HCT116 (cell line): ENCODE measurements at regions not wholly inside any gene's neighbourhood (a gene's known extent, or its start where the extent isn't known, plus 50 kb on each side); places are given as distances from the start of the nearest gene placed in this dataset.

Experiments used
- ATAC-seq: fragments of 200-7000 bp; cut with Tn5 transposase; 2 replicates; pipeline ENCODE4 v1.9.1; 2020; ENCODE audit warnings: mild to moderate bottlenecking, moderate library complexity
- BruUV-seq: library from RNA; stranded (reverse); fragments of 400-500 nt; replicated peaks from 2 replicates; lab custom pipeline; 2021; lab: Mats Ljungman, UMichigan
- CTCF ChIA-PET: fragments of 300-600 bp; sonication (Branson Sonifier 250); formaldehyde crosslinking; loops from one replicate; lab custom pipeline; 2021; ENCODE audit warnings: antibody characterized with exemption; lab: Charles Lee
- POLR2A ChIA-PET: fragments of 300-600, 350-600 bp; sonication (Branson Sonifier 250); formaldehyde crosslinking; loops from one replicate; lab custom pipeline; 2021; ENCODE audit warnings: antibody characterized with exemption; lab: Charles Lee
- RAD21 ChIA-PET, 2 experiments: fragments of 300-600 bp; sonication (Branson Sonifier 250); formaldehyde crosslinking; loops; one replicate each; lab custom pipeline; 2023; ENCODE audit warnings: low total read pairs in 2 of 2; ENCODE audit not compliant: uncharacterized antibody in 2 of 2, unreplicated experiment in 2 of 2, low non-redundant PET in 1 of 2; lab: Charles Lee
- DNase-seq: peaks from one replicate; pipeline ENCODE4 v3.0.0-alpha.2; 2010; ENCODE audit warnings: low read depth, low spot score
- H2AFZ ChIP-seq: fragments of 200-600 bp; shearing (Covaris generic), sonication (generic); 2 replicates; pipeline ENCODE4 v1.6.1; 2017; ENCODE audit warnings: low read depth, mixed run types, mixed read lengths, antibody characterized with exemption, low read length; ENCODE audit not compliant: poor library complexity, severe bottlenecking
- H3K27ac ChIP-seq: 2 replicates; pipeline ENCODE4 v1.5.1; 2012; ENCODE audit warnings: low read depth, low read length
- H3K27me3 ChIP-seq: fragments of 200-600 bp; sonication (generic); 2 replicates; pipeline ENCODE4 v1.6.1; 2016; ENCODE audit warnings: mixed run types, low read length, mixed read lengths; ENCODE audit not compliant: insufficient read depth
- H3K36me3 ChIP-seq, 2 experiments: fragments of 200-500 bp in 1 of 2; fragments of 200-600 bp in 1 of 2; sonication (Bioruptor generic) in 1 of 2; sonication (generic) in 1 of 2; 2 replicates each; pipeline versions ENCODE4 v1.5.1 to v1.6.1; 2014 to 2016; ENCODE audit warnings: low read length in 2 of 2, inconsistent platforms in 1 of 2, mixed read lengths in 1 of 2, mixed run types in 1 of 2; ENCODE audit not compliant: insufficient read depth in 2 of 2, control insufficient read depth in 1 of 2
- H3K4me1 ChIP-seq, 2 experiments: fragments of 200-600 bp in 1 of 2; sonication (generic) in 1 of 2; 2 replicates each; pipeline versions ENCODE4 v1.5.1 to v1.6.1; 2012 to 2017; ENCODE audit warnings: low read length in 2 of 2, inconsistent platforms in 1 of 2, mild to moderate bottlenecking in 1 of 2, mixed read lengths in 1 of 2, mixed run types in 1 of 2, moderate library complexity in 1 of 2; ENCODE audit not compliant: insufficient read depth in 2 of 2, control insufficient read depth in 1 of 2
- H3K4me2 ChIP-seq: fragments of 200-600 bp; sonication (generic); 2 replicates; pipeline ENCODE4 v1.6.1; 2017; ENCODE audit warnings: mixed run types, low read length, mixed read lengths
- H3K4me3 ChIP-seq, 2 experiments: fragments of 200-600 bp in 1 of 2; sonication (generic) in 1 of 2; replicated peaks in 1 of 2; 2 replicates each; pipeline ENCODE4 v1.5.1; 2011 to 2016; ENCODE audit warnings: low read length in 2 of 2, control low read depth in 1 of 2, low read depth in 1 of 2, mild to moderate bottlenecking in 1 of 2, mixed read lengths in 1 of 2, mixed run types in 1 of 2
- H3K79me2 ChIP-seq: fragments of 200-600 bp; sonication (generic); 2 replicates; pipeline ENCODE4 v1.6.1; 2017; ENCODE audit warnings: mild to moderate bottlenecking, mixed run types, low read length, moderate library complexity, mixed read lengths; ENCODE audit not compliant: insufficient read depth
- H3K9ac ChIP-seq: fragments of 200-600 bp; sonication (generic); 2 replicates; pipeline ENCODE4 v1.6.1; 2016; ENCODE audit warnings: low read length, mixed read lengths
- H3K9me2 ChIP-seq: fragments of 200-600 bp; sonication (generic), shearing (Covaris generic); 2 replicates; pipeline ENCODE4 v1.6.1; 2017; ENCODE audit warnings: mixed run types, mild to moderate bottlenecking, moderate library complexity; ENCODE audit not compliant: insufficient read depth
- H3K9me3 ChIP-seq, 2 experiments: fragments of 200-500 bp in 1 of 2; fragments of 200-600 bp in 1 of 2; sonication (Bioruptor generic) in 1 of 2; sonication (generic) in 1 of 2; 2 replicates each; pipeline ENCODE4 v1.6.1; 2014 to 2017; ENCODE audit warnings: low read length in 2 of 2, mixed read lengths in 2 of 2, inconsistent platforms in 1 of 2, low read depth in 1 of 2, mild to moderate bottlenecking in 1 of 2, mixed run types in 1 of 2, moderate library complexity in 1 of 2; ENCODE audit not compliant: control insufficient read depth in 1 of 2, insufficient read depth in 1 of 2
- H4K20me1 ChIP-seq: fragments of 200-600 bp; sonication (generic), shearing (Covaris generic); 2 replicates; pipeline ENCODE4 v1.6.1; 2017; ENCODE audit warnings: mixed run types, mild to moderate bottlenecking, moderate library complexity; ENCODE audit not compliant: insufficient read depth
- CBX3 ChIP-seq: IDR thresholded peaks from 2 replicates; pipeline ENCODE4 v1.6.1; 2012; ENCODE audit warnings: low read depth
- EGR1 ChIP-seq: IDR thresholded peaks from 2 replicates; pipeline ENCODE4 v1.6.1; 2012; ENCODE audit warnings: low read depth
- ELF1 ChIP-seq: IDR thresholded peaks from 2 replicates; pipeline ENCODE4 v1.6.1; 2012; ENCODE audit warnings: low read depth, borderline replicate concordance
- EZH2 ChIP-seq: fragments of 200-600 bp; sonication (generic); IDR thresholded peaks from 2 replicates; pipeline ENCODE4 v1.6.1; 2017; ENCODE audit warnings: antibody characterized with exemption, mixed run types
- EZH2phosphoT487 ChIP-seq: fragments of 200-600 bp; IDR thresholded peaks from 2 replicates; pipeline ENCODE4 v1.6.1; 2018; ENCODE audit warnings: antibody characterized with exemption, borderline replicate concordance
- POLR2A ChIP-seq: IDR thresholded peaks from 2 replicates; pipeline ENCODE4 v1.7.0; 2011; ENCODE audit warnings: borderline replicate concordance; ENCODE audit not compliant: insufficient read depth, insufficient read length; ENCODE audit errors: extremely low read depth
- RAD21 ChIP-seq: IDR thresholded peaks from 2 replicates; pipeline ENCODE4 v1.6.1; 2012; ENCODE audit warnings: low read depth, mild to moderate bottlenecking
- SIN3A ChIP-seq: IDR thresholded peaks from 2 replicates; pipeline ENCODE4 v1.6.1; 2012; ENCODE audit warnings: low read depth
- SRF ChIP-seq: IDR thresholded peaks from 2 replicates; pipeline ENCODE4 v1.6.1; 2012; ENCODE audit warnings: low read depth
- ZNF274 ChIP-seq: fragments of 200-500 bp; sonication (Bioruptor generic); IDR thresholded peaks from 2 replicates; pipeline ENCODE4 v1.6.1; 2014; ENCODE audit warnings: mild to moderate bottlenecking, low read depth, low read length, inconsistent platforms
- intact Hi-C: fragments of 100-400 bp; cut with micrococcal nuclease; formaldehyde crosslinking; loops from 2 replicates; pipeline ENCODE4 v1.10.0; 2022
- TF ChIP-seq, protein P1 (sequence below): IDR thresholded peaks from 2 replicates; pipeline ENCODE4 v1.6.1; 2012; ENCODE audit warnings: low read depth
- TF ChIP-seq, protein P2 (sequence below): IDR thresholded peaks from 2 replicates; pipeline ENCODE4 v1.6.1; 2012
- TF ChIP-seq, protein P3 (sequence below): IDR thresholded peaks from 2 replicates; pipeline ENCODE4 v1.6.1; 2012
- TF ChIP-seq, protein P4 (sequence below): IDR thresholded peaks from 2 replicates; pipeline ENCODE4 v1.6.1; 2011; ENCODE audit warnings: mild to moderate bottlenecking, low read length, moderate library complexity; ENCODE audit not compliant: insufficient replicate concordance; ENCODE audit errors: extremely low read depth

DNA sequence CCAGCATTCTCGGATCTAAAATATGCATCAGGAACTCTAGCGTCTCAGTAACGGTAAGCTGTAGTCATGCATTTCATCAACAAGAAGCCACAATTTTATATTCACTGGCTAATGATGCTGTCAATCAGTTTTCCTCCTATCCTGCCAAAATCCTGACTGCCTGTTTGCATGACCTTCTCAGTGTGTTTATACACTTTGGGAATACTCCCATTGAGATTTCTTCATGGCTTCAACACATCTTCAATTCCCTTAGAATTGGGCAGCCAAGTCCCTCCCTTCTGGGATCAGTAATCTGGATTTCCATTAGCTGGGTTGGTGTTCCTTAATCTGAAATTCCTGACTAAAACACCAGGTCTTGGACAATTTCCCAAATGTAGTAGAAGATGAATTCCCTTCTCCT lies 348.9 kb upstream of the DYNLRB2 start:
- Histone ChIP-seq H3K4me3 (no peak overlapping the region), H3K9me3 (peaks cover 26 to 53% of the 10 kb centered on the region in 2 experiments; a peak in 3 of 4 replicates), H3K4me2 (no peak overlapping the region), H3K4me1 (no peaks in the 10 kb centered on the region), H3K9ac (no peak overlapping the region), H3K36me3 (no peaks in the 10 kb centered on the region), H3K79me2 (no peaks in the 10 kb centered on the region), H2AFZ (no peak overlapping the region), H3K27me3 (no peaks in the 10 kb centered on the region), H3K27ac (no peak overlapping the region), H4K20me1 (no peaks in the 10 kb centered on the region), H3K9me2 (no peaks in the 10 kb centered on the region)
- BruUV-seq, result no TSS peak
- intact Hi-C loops, result no loop called here
- ATAC-seq, result no peak
- CTCF ChIA-PET, result no interaction called here
- no peak for DNase-seq
- TF ChIP-seq, protein P1, sequence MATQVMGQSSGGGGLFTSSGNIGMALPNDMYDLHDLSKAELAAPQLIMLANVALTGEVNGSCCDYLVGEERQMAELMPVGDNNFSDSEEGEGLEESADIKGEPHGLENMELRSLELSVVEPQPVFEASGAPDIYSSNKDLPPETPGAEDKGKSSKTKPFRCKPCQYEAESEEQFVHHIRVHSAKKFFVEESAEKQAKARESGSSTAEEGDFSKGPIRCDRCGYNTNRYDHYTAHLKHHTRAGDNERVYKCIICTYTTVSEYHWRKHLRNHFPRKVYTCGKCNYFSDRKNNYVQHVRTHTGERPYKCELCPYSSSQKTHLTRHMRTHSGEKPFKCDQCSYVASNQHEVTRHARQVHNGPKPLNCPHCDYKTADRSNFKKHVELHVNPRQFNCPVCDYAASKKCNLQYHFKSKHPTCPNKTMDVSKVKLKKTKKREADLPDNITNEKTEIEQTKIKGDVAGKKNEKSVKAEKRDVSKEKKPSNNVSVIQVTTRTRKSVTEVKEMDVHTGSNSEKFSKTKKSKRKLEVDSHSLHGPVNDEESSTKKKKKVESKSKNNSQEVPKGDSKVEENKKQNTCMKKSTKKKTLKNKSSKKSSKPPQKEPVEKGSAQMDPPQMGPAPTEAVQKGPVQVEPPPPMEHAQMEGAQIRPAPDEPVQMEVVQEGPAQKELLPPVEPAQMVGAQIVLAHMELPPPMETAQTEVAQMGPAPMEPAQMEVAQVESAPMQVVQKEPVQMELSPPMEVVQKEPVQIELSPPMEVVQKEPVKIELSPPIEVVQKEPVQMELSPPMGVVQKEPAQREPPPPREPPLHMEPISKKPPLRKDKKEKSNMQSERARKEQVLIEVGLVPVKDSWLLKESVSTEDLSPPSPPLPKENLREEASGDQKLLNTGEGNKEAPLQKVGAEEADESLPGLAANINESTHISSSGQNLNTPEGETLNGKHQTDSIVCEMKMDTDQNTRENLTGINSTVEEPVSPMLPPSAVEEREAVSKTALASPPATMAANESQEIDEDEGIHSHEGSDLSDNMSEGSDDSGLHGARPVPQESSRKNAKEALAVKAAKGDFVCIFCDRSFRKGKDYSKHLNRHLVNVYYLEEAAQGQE, result no peak
- no peak for TF ChIP-seq ELF1
- no peak for TF ChIP-seq EZH2phosphoT487
- no peak for TF ChIP-seq EGR1
- POLR2A ChIA-PET, result no interaction called here
- RAD21 ChIA-PET, result no interaction called here

DNA sequence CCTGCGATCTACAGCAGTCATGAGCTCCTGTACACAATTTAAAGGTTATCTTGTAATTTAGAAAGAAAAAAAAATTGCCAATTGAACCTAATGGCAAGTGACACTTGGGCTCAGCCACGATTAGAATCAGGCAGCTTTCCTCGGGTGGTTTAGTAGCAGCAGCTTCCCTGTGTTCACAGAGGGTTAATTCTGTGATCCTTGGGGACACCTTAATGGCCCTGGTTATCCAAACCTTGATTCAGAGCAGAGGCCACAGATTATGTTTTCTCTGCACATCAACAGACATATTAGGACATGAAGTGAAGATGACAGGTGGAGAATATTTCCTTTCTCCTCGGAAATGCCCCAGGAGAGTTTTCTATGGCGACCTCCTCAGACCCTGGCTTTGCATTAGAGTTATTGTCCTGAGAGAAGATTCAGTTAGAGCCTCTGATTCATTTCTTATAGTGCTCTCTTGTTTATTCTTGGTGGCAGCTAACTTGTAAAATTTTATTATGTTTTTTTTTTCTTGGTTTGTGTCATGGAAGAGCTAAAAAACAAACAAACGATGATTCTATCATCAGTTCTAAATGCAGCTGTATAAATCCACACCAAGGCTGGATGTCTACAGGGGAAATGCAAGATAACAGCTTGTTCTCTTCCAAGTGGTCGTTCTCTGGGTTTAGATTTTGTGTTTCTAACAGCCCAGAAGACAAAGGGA lies 351.2 kb upstream of the DYNLRB2 start:
- Histone ChIP-seq H3K36me3 (no peaks in the 10 kb centered on the region), H3K4me2 (no peak overlapping the region), H3K4me3 (no peak overlapping the region), H3K9me3 (peaks cover 27 to 45% of the 10 kb centered on the region in 2 experiments), H3K27ac (no peak overlapping the region), H2AFZ (no peak overlapping the region), H3K9ac (no peak overlapping the region), H4K20me1 (no peaks in the 10 kb centered on the region), H3K4me1 (no peaks in the 10 kb centered on the region), H3K9me2 (no peaks in the 10 kb centered on the region), H3K27me3 (no peaks in the 10 kb centered on the region), H3K79me2 (no peaks in the 10 kb centered on the region)
- ChIA-PET POLR2A (no interaction called here), RAD21 (no interaction called here), CTCF (no interaction called here)
- ATAC-seq, result no peak
- DNase-seq, result no peak
- BruUV-seq, result no TSS peak
- intact Hi-C loops, result no loop called here
- no peak for TF ChIP-seq CBX3
- no peak for TF ChIP-seq SRF
- TF ChIP-seq EZH2, result no peak
- TF ChIP-seq POLR2A, result no peak
- TF ChIP-seq, protein P2, sequence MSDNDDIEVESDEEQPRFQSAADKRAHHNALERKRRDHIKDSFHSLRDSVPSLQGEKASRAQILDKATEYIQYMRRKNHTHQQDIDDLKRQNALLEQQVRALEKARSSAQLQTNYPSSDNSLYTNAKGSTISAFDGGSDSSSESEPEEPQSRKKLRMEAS, result no peak
- TF ChIP-seq, protein P3, sequence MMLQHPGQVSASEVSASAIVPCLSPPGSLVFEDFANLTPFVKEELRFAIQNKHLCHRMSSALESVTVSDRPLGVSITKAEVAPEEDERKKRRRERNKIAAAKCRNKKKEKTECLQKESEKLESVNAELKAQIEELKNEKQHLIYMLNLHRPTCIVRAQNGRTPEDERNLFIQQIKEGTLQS, result no peak
- no peak for TF ChIP-seq RAD21
- no peak for TF ChIP-seq SIN3A
- no peak for TF ChIP-seq ZNF274
- TF ChIP-seq EZH2phosphoT487, result no peak
- TF ChIP-seq ELF1, result no peak
- TF ChIP-seq, protein P4, sequence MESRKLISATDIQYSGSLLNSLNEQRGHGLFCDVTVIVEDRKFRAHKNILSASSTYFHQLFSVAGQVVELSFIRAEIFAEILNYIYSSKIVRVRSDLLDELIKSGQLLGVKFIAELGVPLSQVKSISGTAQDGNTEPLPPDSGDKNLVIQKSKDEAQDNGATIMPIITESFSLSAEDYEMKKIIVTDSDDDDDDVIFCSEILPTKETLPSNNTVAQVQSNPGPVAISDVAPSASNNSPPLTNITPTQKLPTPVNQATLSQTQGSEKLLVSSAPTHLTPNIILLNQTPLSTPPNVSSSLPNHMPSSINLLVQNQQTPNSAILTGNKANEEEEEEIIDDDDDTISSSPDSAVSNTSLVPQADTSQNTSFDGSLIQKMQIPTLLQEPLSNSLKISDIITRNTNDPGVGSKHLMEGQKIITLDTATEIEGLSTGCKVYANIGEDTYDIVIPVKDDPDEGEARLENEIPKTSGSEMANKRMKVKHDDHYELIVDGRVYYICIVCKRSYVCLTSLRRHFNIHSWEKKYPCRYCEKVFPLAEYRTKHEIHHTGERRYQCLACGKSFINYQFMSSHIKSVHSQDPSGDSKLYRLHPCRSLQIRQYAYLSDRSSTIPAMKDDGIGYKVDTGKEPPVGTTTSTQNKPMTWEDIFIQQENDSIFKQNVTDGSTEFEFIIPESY, result no peak
